Mesodermal cell (in vitro differentiated cells): ENCODE measurements at regions not wholly inside any gene's neighbourhood (a gene's known extent, or its start where the extent isn't known, plus 50 kb on each side); places are given as distances from the start of the nearest gene placed in this dataset.
"Not testable (repeated sequence)": the region's sequence is repeated elsewhere in the genome, so short reads cannot be mapped to it uniquely, and the experiment has no call there.

ENCODE experiments used
- H3K27ac ChIP-seq: 2 replicates; pipeline ENCODE4 v1.7.0; 2013; ENCODE audit warnings: mild to moderate bottlenecking, low read depth, low read length, moderate library complexity; ENCODE audit not compliant: severe bottlenecking
- H3K36me3 ChIP-seq: 2 replicates; pipeline ENCODE4 v1.7.1; 2013; ENCODE audit warnings: mild to moderate bottlenecking, low read length, moderate library complexity; ENCODE audit not compliant: control insufficient read depth, insufficient read depth
- H3K4me1 ChIP-seq: one replicate; pipeline ENCODE4 v1.7.1; 2013; ENCODE audit warnings: mild to moderate bottlenecking, low read length; ENCODE audit not compliant: insufficient read depth, control insufficient read depth, poor library complexity, severe bottlenecking
- H3K4me3 ChIP-seq: 2 replicates; pipeline ENCODE4 v1.7.0; 2013; ENCODE audit warnings: low read length, control low read depth, mild to moderate bottlenecking; ENCODE audit not compliant: insufficient read depth, poor library complexity, severe bottlenecking; ENCODE audit errors: extremely low read depth
- H3K9me3 ChIP-seq: 2 replicates; pipeline ENCODE4 v1.7.1; 2013; ENCODE audit warnings: mild to moderate bottlenecking, low read length, moderate library complexity; ENCODE audit not compliant: control insufficient read depth
- WGBS, 2 experiments: methylation state at CpG; one replicate each; pipeline ENCODE4 v1.1.5; 2013; ENCODE audit warnings: missing lambda C conversion rate in 2 of 2; ENCODE audit not compliant: insufficient coverage in 2 of 2; 5-methylcytosine and 5-hydroxymethylcytosine counted together

GRCh38 chr10:81722399-81722798 lies 152.6 kb upstream of the NRG3 start:
- H3K27ac ChIP-seq = no peak overlapping the region
- no peaks in the 10 kb centered on the region for H3K4me1 ChIP-seq
- no peaks in the 10 kb centered on the region for H3K9me3 ChIP-seq
- WGBS, 2 experiments = no CpG with 5 or more reads among the region's 1 CpG
- H3K4me3 ChIP-seq = no peak overlapping the region
- no peaks in the 10 kb centered on the region for H3K36me3 ChIP-seq

- Histone ChIP-seq H3K4me1 (no peaks in the 10 kb centered on the region), H3K4me3 (no peak overlapping the region), H3K9me3 (no peaks in the 10 kb centered on the region), H3K27ac (no peak overlapping the region), H3K36me3 (no peaks in the 10 kb centered on the region)
These were observed 150.6 kb upstream of the NRG3 start for GRCh38 chr10:81724431-81724830.

- no peaks in the 10 kb centered on the region for H3K36me3 ChIP-seq
- no peaks in the 10 kb centered on the region for H3K9me3 ChIP-seq
- no peak overlapping the region for H3K4me3 ChIP-seq
- no peak overlapping the region for H3K27ac ChIP-seq
- no peaks in the 10 kb centered on the region for H3K4me1 ChIP-seq
- 60 to 100% methylated on average over 1 of the region's 1 CpG for WGBS, 2 experiments
These were observed 149.1 kb upstream of the NRG3 start for GRCh38 chr10:81725851-81726250.

- no peak overlapping the region for H3K4me3 ChIP-seq
- WGBS, 2 experiments = 33 to 50% methylated on average over 1 of the region's 1 CpG
- no peaks in the 10 kb centered on the region for H3K36me3 ChIP-seq
- H3K4me1 ChIP-seq = no peaks in the 10 kb centered on the region
- H3K27ac ChIP-seq = no peak overlapping the region
- H3K9me3 ChIP-seq = no peaks in the 10 kb centered on the region
These were observed 146.3 kb upstream of the NRG3 start for GRCh38 chr10:81728692-81729091.

GRCh38 chr10:81730891-81731290 lies 144.1 kb upstream of the NRG3 start:
- Histone ChIP-seq H3K36me3 (no peaks in the 10 kb centered on the region), H3K9me3 (no peaks in the 10 kb centered on the region), H3K27ac (no peak overlapping the region), H3K4me3 (no peak overlapping the region), H3K4me1 (no peaks in the 10 kb centered on the region)
- no CpG with 5 or more reads among the region's 1 CpG for WGBS, 2 experiments

- Histone ChIP-seq H3K4me3 (no peak overlapping the region), H3K27ac (no peak overlapping the region), H3K4me1 (no peaks in the 10 kb centered on the region), H3K9me3 (no peaks in the 10 kb centered on the region), H3K36me3 (no peaks in the 10 kb centered on the region)
- no CpG with 5 or more reads among the region's 1 CpG for WGBS, 2 experiments
These were observed 141.5 kb upstream of the NRG3 start for GRCh38 chr10:81733542-81733941.

- H3K9me3 ChIP-seq, H3K4me3 ChIP-seq, H3K36me3 ChIP-seq, H3K27ac ChIP-seq, H3K4me1 ChIP-seq: not testable (repeated sequence)
- 79 to 89% methylated on average over 3 to 7 of the region's 9 CpGs for WGBS, 2 experiments
These were observed 139.8 kb upstream of the NRG3 start for GRCh38 chr10:81735167-81735566.

GRCh38 chr10:81759111-81759510 lies 115.9 kb upstream of the NRG3 start:
- no peaks in the 10 kb centered on the region for H3K4me1 ChIP-seq
- WGBS, 2 experiments = no CpG with 5 or more reads among the region's 2 CpGs
- no peak overlapping the region for H3K27ac ChIP-seq
- H3K4me3 ChIP-seq = no peak overlapping the region
- no peaks in the 10 kb centered on the region for H3K9me3 ChIP-seq
- no peaks in the 10 kb centered on the region for H3K36me3 ChIP-seq

- 94 to 95% methylated on average over 29 to 31 of the region's 31 CpGs for WGBS, 2 experiments
- Histone ChIP-seq H3K9me3 (peaks cover 10% of the 10 kb centered on the region), H3K27ac (no peak overlapping the region), H3K4me3 (no peak overlapping the region), H3K4me1 (no peaks in the 10 kb centered on the region), H3K36me3 (no peaks in the 10 kb centered on the region)
These were observed 90.8 kb upstream of the NRG3 start for GRCh38 chr10:81784111-81784597.

- H3K27ac ChIP-seq = no peak overlapping the region
- no peak overlapping the region for H3K4me3 ChIP-seq
- H3K36me3 ChIP-seq = no peaks in the 10 kb centered on the region
- no peaks in the 10 kb centered on the region for H3K4me1 ChIP-seq
- no peaks in the 10 kb centered on the region for H3K9me3 ChIP-seq
- no CpG with 5 or more reads among the region's 2 CpGs for WGBS, 2 experiments
These were observed 82.3 kb upstream of the NRG3 start for GRCh38 chr10:81792729-81793128.

- H3K27ac ChIP-seq = no peak overlapping the region
- no peak overlapping the region for H3K4me3 ChIP-seq
- no peaks in the 10 kb centered on the region for H3K4me1 ChIP-seq
- 56% methylated on average over 1 of the region's 3 CpGs; no CpG with 5 or more reads in 1 of the 2 experiments for WGBS, 2 experiments
- H3K36me3 ChIP-seq = no peaks in the 10 kb centered on the region
- H3K9me3 ChIP-seq = peaks cover 4% of the 10 kb centered on the region
These were observed 68.2 kb upstream of the NRG3 start for GRCh38 chr10:81806842-81807241.
